ENCODE measurements at regions not wholly inside any gene's neighbourhood (a gene's known extent, or its start where the extent isn't known, plus 50 kb on each side); places are given as distances from the start of the nearest gene placed in this dataset.
"Not testable (repeated sequence)": the region's sequence is repeated elsewhere in the genome, so short reads cannot be mapped to it uniquely, and the experiment has no call there.

DNA sequence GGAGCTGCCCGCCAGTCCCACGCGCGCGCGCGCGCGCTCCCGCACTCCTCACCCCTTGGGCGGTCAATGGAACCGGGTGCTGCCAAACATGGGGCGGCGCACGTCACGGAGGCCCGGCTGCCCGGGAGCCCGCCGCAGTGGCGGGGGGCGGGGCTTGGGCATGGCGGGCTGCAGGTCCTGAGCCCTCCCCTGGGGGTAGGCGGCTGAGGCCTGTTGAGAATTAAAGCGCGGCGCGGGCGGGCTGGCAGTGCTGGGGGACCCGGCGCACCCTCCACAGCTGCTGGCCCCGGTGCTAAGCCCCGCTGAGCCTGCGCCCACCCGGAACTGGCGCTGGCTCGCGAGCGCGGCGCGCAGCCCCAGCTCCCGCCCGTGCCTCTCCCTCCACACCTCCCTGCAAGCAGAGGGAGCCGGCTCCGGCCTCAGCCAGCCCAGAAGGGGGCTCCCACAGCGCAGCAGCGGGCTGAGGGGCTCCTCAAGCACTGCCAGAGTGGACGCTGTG lies 634.2 kb downstream of the ANKRD7 start:
- DNase-seq: peak; percentile 55

GRCh38 chr7:118861581-118861980 lies 637.1 kb downstream of the ANKRD7 start:
- DNase-seq: no peak
- H3K36me3 Mint-ChIP-seq (ENCODE audit: unreplicated experiment): no peaks in the 10 kb centered on the region
- no peaks in the 10 kb centered on the region for H3K9me3 Mint-ChIP-seq (ENCODE audit: unreplicated experiment)
- H3K4me3 Mint-ChIP-seq (ENCODE audit: unreplicated experiment): no peak overlapping the region
- H3K4me1 Mint-ChIP-seq (ENCODE audit: low read depth, unreplicated experiment): no peaks in the 10 kb centered on the region
- no peaks in the 10 kb centered on the region for H3K27me3 Mint-ChIP-seq (ENCODE audit: unreplicated experiment)
- TF ChIP-seq CTCF (IDR thresholded peaks at IDR 0.05; ENCODE audit: partially characterized antibody, unreplicated experiment): no peak
- H3K27ac Mint-ChIP-seq (ENCODE audit: unreplicated experiment): no peak overlapping the region

More for the DNA sequence above, 634.2 kb downstream of the ANKRD7 start:
- no peaks in the 10 kb centered on the region for H3K27me3 Mint-ChIP-seq (ENCODE audit: unreplicated experiment)
- no peak for TF ChIP-seq CTCF (IDR thresholded peaks at IDR 0.05; ENCODE audit: partially characterized antibody, unreplicated experiment)
- H3K27ac Mint-ChIP-seq (ENCODE audit: unreplicated experiment): no peak overlapping the region
- H3K9me3 Mint-ChIP-seq (ENCODE audit: unreplicated experiment): no peaks in the 10 kb centered on the region
- H3K36me3 Mint-ChIP-seq (ENCODE audit: unreplicated experiment): no peaks in the 10 kb centered on the region
- H3K4me1 Mint-ChIP-seq (ENCODE audit: low read depth, unreplicated experiment): no peaks in the 10 kb centered on the region
- no peak overlapping the region for H3K4me3 Mint-ChIP-seq (ENCODE audit: unreplicated experiment)

- Mint-ChIP-seq H3K36me3 (ENCODE audit: unreplicated experiment) (no peaks in the 10 kb centered on the region), H3K4me1 (ENCODE audit: low read depth, unreplicated experiment) (no peaks in the 10 kb centered on the region), H3K27me3 (ENCODE audit: unreplicated experiment) (no peaks in the 10 kb centered on the region), H3K27ac (ENCODE audit: unreplicated experiment) (no peak overlapping the region), H3K9me3 (ENCODE audit: unreplicated experiment) (no peaks in the 10 kb centered on the region), H3K4me3 (ENCODE audit: unreplicated experiment) (no peak overlapping the region)
- DNase-seq: no peak
- TF ChIP-seq CTCF (IDR thresholded peaks at IDR 0.05; ENCODE audit: partially characterized antibody, unreplicated experiment): no peak
Measured at GRCh38 chr7:118862740-118863139, 638.2 kb downstream of the ANKRD7 start.

- H3K27me3 Mint-ChIP-seq (ENCODE audit: unreplicated experiment): no peaks in the 10 kb centered on the region
- no peak for DNase-seq
- TF ChIP-seq CTCF (IDR thresholded peaks at IDR 0.05; ENCODE audit: partially characterized antibody, unreplicated experiment): no peak
Measured at GRCh38 chr7:118863966-118864365, 639.5 kb downstream of the ANKRD7 start.

DNA sequence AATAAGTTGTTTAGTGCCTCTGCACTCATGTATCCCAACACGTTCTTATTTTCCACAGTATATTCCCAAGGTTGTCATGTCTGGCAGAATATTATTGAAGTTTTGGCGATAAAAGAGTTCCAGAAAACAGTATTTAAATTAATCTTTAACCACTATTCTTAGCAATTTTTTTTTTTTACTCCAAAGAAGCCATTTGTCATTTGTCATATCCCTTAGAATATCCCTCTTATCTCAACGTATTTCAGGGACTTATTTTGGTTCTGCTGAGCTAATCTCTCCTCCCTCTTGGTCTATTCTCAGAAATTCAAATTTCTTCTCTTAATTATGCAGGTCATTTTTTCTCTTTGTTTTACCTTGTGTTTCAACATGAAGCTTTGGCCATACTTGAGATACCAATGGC lies 643.4 kb downstream of the ANKRD7 start:
- Mint-ChIP-seq H3K27ac (ENCODE audit: unreplicated experiment) (no peak overlapping the region), H3K27me3 (ENCODE audit: unreplicated experiment) (no peaks in the 10 kb centered on the region), H3K4me1 (ENCODE audit: low read depth, unreplicated experiment) (peaks cover 9% of the 10 kb centered on the region), H3K36me3 (ENCODE audit: unreplicated experiment) (no peaks in the 10 kb centered on the region), H3K4me3 (ENCODE audit: unreplicated experiment) (no peak overlapping the region), H3K9me3 (ENCODE audit: unreplicated experiment) (no peaks in the 10 kb centered on the region)
- no peak for TF ChIP-seq CTCF (IDR thresholded peaks at IDR 0.05; ENCODE audit: partially characterized antibody, unreplicated experiment)
- DNase-seq: no peak

More at GRCh38 chr7:118863966-118864365, 639.5 kb downstream of the ANKRD7 start:
- Mint-ChIP-seq H3K27ac (ENCODE audit: unreplicated experiment) (no peak overlapping the region), H3K9me3 (ENCODE audit: unreplicated experiment) (no peaks in the 10 kb centered on the region), H3K4me1 (ENCODE audit: low read depth, unreplicated experiment) (no peaks in the 10 kb centered on the region), H3K36me3 (ENCODE audit: unreplicated experiment) (no peaks in the 10 kb centered on the region), H3K4me3 (ENCODE audit: unreplicated experiment) (no peak overlapping the region)

DNA sequence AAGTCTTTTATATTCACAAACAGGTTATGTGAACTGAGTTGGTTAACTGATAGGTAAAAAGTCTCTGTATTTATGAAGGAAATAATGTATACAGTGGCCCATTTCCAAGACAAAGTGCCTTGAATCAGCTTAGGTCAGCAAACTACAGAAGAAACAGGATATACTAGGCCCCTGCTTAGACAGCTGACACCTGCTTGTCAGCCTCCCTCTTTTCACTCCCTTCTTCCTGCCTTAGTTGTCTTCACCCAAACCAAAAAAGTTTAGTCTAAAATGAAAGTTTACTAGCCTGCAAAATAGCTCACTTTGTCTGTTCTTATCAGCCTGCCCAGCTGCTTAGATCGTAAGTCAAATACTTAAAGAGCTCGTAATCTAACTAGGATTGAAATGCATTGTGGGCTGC lies 644.6 kb downstream of the ANKRD7 start:
- not testable (repeated sequence) for H3K27me3 Mint-ChIP-seq (ENCODE audit: unreplicated experiment); H3K36me3 Mint-ChIP-seq (ENCODE audit: unreplicated experiment); H3K9me3 Mint-ChIP-seq (ENCODE audit: unreplicated experiment); H3K27ac Mint-ChIP-seq (ENCODE audit: unreplicated experiment); DNase-seq; H3K4me1 Mint-ChIP-seq (ENCODE audit: low read depth, unreplicated experiment); H3K4me3 Mint-ChIP-seq (ENCODE audit: unreplicated experiment)

Measured in glutamatergic neuron (in vitro differentiated cells).